Body of pancreas (tissue), 4 donors: ENCODE measurements at regions not wholly inside any gene's neighbourhood (a gene's known extent, or its start where the extent isn't known, plus 50 kb on each side); places are given as distances from the start of the nearest gene placed in this dataset.

Source experiments
- ATAC-seq: fragments of 150-250 bp; one replicate; pipeline ENCODE4 v1.9.1; 2016
- DNase-seq, 4 donors: peaks; one replicate each; pipeline ENCODE4 v3.0.0-alpha.2; 2019
- H3K27ac ChIP-seq, 4 donors: fragments of 200-600 bp; sonication (generic); 1 replicate in 3 of 4; 2 replicates in 1 of 4; pipeline versions ENCODE4 v1.5.1 to v1.6.1; 2016 to 2019; ENCODE audit warnings: mild to moderate bottlenecking in 1 of 4, mixed read lengths in 1 of 4, moderate library complexity in 1 of 4
- H3K27me3 ChIP-seq, 2 donors: fragments of 200-600 bp; sonication (generic); one replicate each; pipeline ENCODE4 v1.6.0; 2016; ENCODE audit warnings: mild to moderate bottlenecking in 1 of 2
- H3K36me3 ChIP-seq, 2 donors: fragments of 200-600 bp; sonication (generic); replicated peaks in 1 of 2; 2 replicates each; pipeline ENCODE4 v1.5.1; 2016; ENCODE audit warnings: low read depth in 2 of 2; ENCODE audit not compliant: insufficient read depth in 1 of 2
- H3K4me1 ChIP-seq: fragments of 200-600 bp; sonication (generic); one replicate; pipeline ENCODE4 v1.6.0; 2016
- H3K4me3 ChIP-seq, 2 donors: fragments of 200-600 bp; sonication (generic); 1 replicate in 1 of 2; 2 replicates in 1 of 2; pipeline ENCODE4 v1.5.1; 2016 to 2019
- H3K9me3 ChIP-seq, 3 donors: fragments of 200-600 bp; sonication (generic); 1 replicate in 2 of 3; 2 replicates in 1 of 3; pipeline ENCODE4 v1.5.1; 2016
- POLR2A ChIP-seq, 3 donors: fragments of 450-650 bp; IDR thresholded peaks; one replicate each; pipeline ENCODE4 v1.6.1; 2016; ENCODE audit warnings: antibody characterized with exemption in 3 of 3, mild to moderate bottlenecking in 2 of 3
- WGBS, 2 donors: methylation state at CpG; one replicate each; pipeline ENCODE4 v1.1.5; 2017; 5-methylcytosine and 5-hydroxymethylcytosine counted together
- intact Hi-C: fragments of 100-400 bp; cut with DNase I; formaldehyde crosslinking; loops from one replicate; pipeline ENCODE4 v1.15.1; 2023
- TF ChIP-seq, protein P1 (sequence below), 7 experiments: fragments of 450-650 bp in 4 of 7; fragments of 200-600 bp in 3 of 7; sonication (generic) in 3 of 7; IDR thresholded peaks; one replicate each; pipeline ENCODE4 v1.5.1; 2016 to 2019; ENCODE audit warnings: antibody characterized with exemption in 7 of 7

DNA sequence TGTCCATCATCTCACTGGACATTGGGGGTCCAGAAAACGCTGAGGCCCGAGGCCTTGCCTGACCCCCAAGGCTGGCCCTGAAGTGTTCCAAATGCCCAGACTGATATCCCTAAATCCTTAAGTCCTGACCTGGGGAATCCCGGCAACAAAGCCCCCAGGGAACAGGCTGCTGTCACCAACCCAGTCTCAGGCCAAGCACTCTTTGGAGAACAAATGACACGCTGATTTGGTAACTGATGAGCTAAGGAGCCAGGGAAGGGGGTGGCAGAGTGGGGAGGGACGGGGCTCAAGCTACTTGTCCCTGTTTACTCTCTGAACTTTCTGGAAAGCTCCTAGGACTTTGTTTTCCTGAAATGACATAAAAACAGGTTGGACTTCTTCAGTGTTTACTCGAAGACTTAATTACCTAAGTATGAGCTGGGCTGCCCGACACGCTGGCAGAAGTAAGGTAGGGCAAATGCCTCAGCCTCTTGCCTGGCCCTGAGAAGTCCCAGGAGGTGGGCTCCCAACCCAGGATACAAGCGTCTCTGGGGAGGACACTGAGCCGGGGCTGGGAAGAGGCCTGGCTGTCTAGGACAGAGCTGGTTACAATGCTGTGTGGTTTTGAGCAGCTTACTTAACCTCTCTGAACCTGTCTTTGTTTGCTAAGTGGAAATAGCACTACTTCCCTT, 105.5 kb upstream of the GLI2 start:
- no peak for TF ChIP-seq POLR2A (IDR thresholded peaks at IDR 0.05)
- TF ChIP-seq, protein P1, sequence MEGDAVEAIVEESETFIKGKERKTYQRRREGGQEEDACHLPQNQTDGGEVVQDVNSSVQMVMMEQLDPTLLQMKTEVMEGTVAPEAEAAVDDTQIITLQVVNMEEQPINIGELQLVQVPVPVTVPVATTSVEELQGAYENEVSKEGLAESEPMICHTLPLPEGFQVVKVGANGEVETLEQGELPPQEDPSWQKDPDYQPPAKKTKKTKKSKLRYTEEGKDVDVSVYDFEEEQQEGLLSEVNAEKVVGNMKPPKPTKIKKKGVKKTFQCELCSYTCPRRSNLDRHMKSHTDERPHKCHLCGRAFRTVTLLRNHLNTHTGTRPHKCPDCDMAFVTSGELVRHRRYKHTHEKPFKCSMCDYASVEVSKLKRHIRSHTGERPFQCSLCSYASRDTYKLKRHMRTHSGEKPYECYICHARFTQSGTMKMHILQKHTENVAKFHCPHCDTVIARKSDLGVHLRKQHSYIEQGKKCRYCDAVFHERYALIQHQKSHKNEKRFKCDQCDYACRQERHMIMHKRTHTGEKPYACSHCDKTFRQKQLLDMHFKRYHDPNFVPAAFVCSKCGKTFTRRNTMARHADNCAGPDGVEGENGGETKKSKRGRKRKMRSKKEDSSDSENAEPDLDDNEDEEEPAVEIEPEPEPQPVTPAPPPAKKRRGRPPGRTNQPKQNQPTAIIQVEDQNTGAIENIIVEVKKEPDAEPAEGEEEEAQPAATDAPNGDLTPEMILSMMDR (IDR thresholded peaks at IDR 0.05), result no peak
- 55 to 58% methylated on average over 10 of the region's 10 CpGs for WGBS, 2 donors
- intact Hi-C loops, result no loop called here
- Histone ChIP-seq H3K4me1 (peaks cover 26% of the 10 kb centered on the region), H3K27ac (no peak overlapping the region), H3K27me3 (no peaks in the 10 kb centered on the region), H3K36me3 (no peaks in the 10 kb centered on the region), H3K4me3 (no peak overlapping the region), H3K9me3 (no peaks in the 10 kb centered on the region)
- DNase-seq, result peak in 1 of 4 donors; percentile 31
- no peak for ATAC-seq

DNA sequence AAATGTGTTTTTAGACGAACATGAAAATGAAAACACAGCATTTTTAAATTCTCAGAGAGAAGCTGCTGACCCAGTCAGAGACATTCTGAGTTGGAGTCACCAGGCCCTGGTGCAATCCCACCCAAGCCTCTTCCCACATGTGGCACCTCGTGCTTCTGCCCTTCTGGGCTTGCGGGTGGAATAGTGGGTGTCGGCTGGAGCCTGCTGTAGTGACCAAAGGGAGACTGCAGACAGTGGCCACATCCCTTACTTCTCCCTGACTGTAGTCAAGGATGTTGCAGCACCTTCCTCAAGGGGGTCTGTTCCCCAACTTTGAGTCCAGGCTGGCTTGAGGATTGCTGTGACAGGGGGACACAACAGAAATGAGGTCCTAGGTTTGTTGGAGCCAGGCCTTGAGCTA, 104.4 kb upstream of the GLI2 start:
- 63 to 77% methylated on average over 2 to 4 of the region's 4 CpGs for WGBS, 2 donors
- DNase-seq, result peak in 1 of 4 donors; percentile 2
- Histone ChIP-seq H3K4me1 (peaks cover 15% of the 10 kb centered on the region), H3K27me3 (no peaks in the 10 kb centered on the region), H3K9me3 (no peaks in the 10 kb centered on the region), H3K36me3 (no peaks in the 10 kb centered on the region), H3K4me3 (no peak overlapping the region), H3K27ac (no peak overlapping the region)
- ATAC-seq, result no peak
- TF ChIP-seq POLR2A (IDR thresholded peaks at IDR 0.05), result no peak
- TF ChIP-seq, protein P1 (IDR thresholded peaks at IDR 0.05), result no peak
- intact Hi-C loops, result no loop called here

DNA sequence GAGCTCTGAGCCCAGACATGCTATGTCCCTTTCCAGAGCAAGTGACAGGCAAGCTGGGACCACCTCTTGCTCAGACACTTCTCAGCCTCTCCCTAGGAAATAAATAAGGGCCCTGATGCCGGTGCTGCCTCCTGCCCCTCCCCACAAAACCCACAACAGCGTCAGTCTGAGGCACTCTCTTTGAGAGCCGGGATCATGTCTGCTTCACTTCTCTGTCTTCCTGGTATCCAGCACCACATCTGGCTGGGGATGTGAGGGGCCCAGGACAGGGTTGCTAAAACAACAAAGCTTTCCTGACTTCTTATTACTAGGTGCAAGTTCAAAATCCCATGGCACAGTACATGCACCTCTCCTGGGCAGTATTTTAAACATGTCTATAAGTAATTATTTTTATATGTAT, 103.9 kb upstream of the GLI2 start:
- Histone ChIP-seq H3K4me1 (peaks cover 10% of the 10 kb centered on the region), H3K27me3 (no peaks in the 10 kb centered on the region), H3K4me3 (no peak overlapping the region), H3K9me3 (no peaks in the 10 kb centered on the region), H3K27ac (no peak overlapping the region), H3K36me3 (no peaks in the 10 kb centered on the region)
- DNase-seq (no peak), ATAC-seq (no peak)
- TF ChIP-seq POLR2A (IDR thresholded peaks at IDR 0.05), result no peak
- TF ChIP-seq, protein P1 (IDR thresholded peaks at IDR 0.05), result no peak
- intact Hi-C loops, result no loop called here
- 65 to 77% methylated on average over 2 to 3 of the region's 3 CpGs for WGBS, 2 donors

DNA sequence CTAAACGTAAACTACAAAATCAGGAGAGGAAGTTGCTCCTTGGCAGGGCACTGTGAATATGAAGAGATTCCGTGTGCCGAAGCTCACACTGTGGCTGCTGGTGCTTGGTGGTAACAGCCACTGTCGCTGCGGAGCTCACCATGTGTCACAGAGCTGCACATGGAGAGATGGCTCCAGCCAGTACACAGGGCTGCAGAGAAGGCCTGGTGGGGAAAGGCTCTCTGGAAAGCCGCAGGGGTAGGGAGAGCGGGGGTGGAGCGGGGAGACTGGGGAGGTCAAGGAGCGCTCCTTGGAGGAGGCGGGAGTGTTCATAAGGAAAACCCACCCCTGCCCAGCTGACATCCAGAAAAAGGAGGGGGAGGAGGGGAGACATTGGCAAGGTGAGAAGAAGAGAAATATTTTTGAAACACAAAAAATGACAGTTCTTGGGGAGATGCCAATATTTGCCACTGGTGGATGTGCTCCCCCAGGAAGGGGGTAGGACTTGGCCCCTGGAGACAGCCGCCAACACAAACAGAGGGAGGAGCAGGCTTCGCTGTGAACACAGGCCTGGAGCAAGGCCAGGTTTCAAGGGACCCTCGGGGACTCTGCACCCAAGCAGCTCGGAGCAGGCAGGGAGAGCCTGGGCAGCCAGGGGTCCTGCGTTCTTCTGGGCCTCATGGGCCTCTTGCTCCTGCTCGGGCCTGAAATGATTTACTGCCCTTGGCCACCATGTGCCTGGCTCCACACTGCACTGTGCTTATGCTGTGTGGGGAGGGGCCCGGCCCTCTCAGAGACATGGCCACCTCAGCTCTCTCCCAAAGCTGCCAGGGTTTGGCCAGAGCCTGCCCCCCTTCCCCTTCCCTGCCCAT, 102.6 kb upstream of the GLI2 start:
- intact Hi-C loops, result no loop called here
- H3K27me3 ChIP-seq, result no peaks in the 10 kb centered on the region

More for the DNA sequence above, 102.6 kb upstream of the GLI2 start:
- peak overlapping the region; percentile 12 to 60 (median 47) for H3K27ac ChIP-seq
- H3K36me3 ChIP-seq, result no peaks in the 10 kb centered on the region
- H3K9me3 ChIP-seq, result no peaks in the 10 kb centered on the region
- TF ChIP-seq, protein P1 (IDR thresholded peaks at IDR 0.05), result no peak
- no peak for TF ChIP-seq POLR2A (IDR thresholded peaks at IDR 0.05)
- WGBS, 2 donors, result 59 to 64% methylated on average over 14 to 17 of the region's 17 CpGs
- H3K4me1 ChIP-seq, result peaks cover 9% of the 10 kb centered on the region
- DNase-seq (peak; percentile 25 to 59 (median 31)), ATAC-seq (peak; percentile 79)
- H3K4me3 ChIP-seq, result no peak overlapping the region
